ENCODE measurements at regions not wholly inside any gene's neighbourhood (a gene's known extent, or its start where the extent isn't known, plus 50 kb on each side); places are given as distances from the start of the nearest gene placed in this dataset.
"Not testable (repeated sequence)": the region's sequence is repeated elsewhere in the genome, so short reads cannot be mapped to it uniquely, and the experiment has no call there.

DNA sequence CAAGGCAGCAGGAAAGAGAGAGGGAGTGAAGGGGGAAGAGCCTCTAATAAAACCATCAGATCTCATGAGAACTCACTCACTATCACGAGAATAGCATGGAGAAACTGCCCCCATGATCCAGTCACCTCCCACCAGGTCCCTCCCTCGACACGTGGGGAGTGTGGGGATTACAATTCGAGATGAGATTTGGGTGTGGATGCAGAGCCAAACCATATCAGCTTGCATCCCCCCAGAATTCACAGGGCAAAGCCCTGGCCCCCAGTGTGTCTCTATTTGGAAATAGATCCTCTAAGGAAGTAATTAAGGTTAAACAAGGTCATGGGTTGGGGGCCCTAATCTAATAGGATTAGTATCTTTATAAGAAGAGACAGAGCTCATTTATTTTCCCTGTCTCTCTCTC is 56.1 kb upstream of the TCL1A start:
- Histone ChIP-seq H3F3A (replicated peaks; ENCODE audit: insufficient read depth) (no peaks in the 10 kb centered on the region), H3K9me3 (no peaks in the 10 kb centered on the region), H3K27ac (ENCODE audit: low read depth in 2 of 2, low read length in 1 of 2) (no peak overlapping the region), H4K20me1 (ENCODE audit: insufficient read depth) (no peaks in the 10 kb centered on the region), H3K79me2 (ENCODE audit: insufficient read depth) (no peaks in the 10 kb centered on the region), H2AFZ (ENCODE audit: low read depth) (no peak overlapping the region), H3K9ac (no peak overlapping the region), H3K4me1 (ENCODE audit: control insufficient read depth in 1 of 2, insufficient read depth in 2 of 2, low read depth in 1 of 2, low read length in 1 of 2) (no peaks in the 10 kb centered on the region; a peak in 1 of 4 replicates), H3K9me2 (no peaks in the 10 kb centered on the region), H3K36me3 (replicated peaks in 1 of 2; ENCODE audit: control insufficient read depth in 1 of 2, insufficient read depth in 2 of 2, low read length in 1 of 2) (no peaks in the 10 kb centered on the region), H3K27me3 (ENCODE audit: insufficient read depth) (no peaks in the 10 kb centered on the region), H3K4me3 (ENCODE audit: low read depth in 2 of 2, low read length in 1 of 2) (no peak overlapping the region), H3K4me2 (no peak overlapping the region)
- CTCF ChIA-PET: interaction anchor here (0.8 to 1.9 kb wide), 3 partner anchors 20 to 224 kb away, joined by 4 read pairs; no protein-coding TSS in a partner anchor
- TF ChIP-seq CTCF (IDR thresholded peaks at IDR 0.05) (no peak), JUND (IDR thresholded peaks at IDR 0.05) (no peak), NFIC (IDR thresholded peaks at IDR 0.05; ENCODE audit: borderline replicate concordance) (no peak), EP300 (IDR thresholded peaks at IDR 0.05; ENCODE audit: borderline replicate concordance in 1 of 2, low read depth in 1 of 2, low read length in 1 of 2) (no peak), ELF1 (IDR thresholded peaks at IDR 0.05) (no peak), RCOR1 (IDR thresholded peaks at IDR 0.05; ENCODE audit: low read length) (no peak)
- DNase-seq: no peak
- POLR2A ChIA-PET: no interaction called here
- WGBS (ENCODE audit: low lambda C conversion rate): 20% methylated on average over 4 of the region's 4 CpGs

DNA sequence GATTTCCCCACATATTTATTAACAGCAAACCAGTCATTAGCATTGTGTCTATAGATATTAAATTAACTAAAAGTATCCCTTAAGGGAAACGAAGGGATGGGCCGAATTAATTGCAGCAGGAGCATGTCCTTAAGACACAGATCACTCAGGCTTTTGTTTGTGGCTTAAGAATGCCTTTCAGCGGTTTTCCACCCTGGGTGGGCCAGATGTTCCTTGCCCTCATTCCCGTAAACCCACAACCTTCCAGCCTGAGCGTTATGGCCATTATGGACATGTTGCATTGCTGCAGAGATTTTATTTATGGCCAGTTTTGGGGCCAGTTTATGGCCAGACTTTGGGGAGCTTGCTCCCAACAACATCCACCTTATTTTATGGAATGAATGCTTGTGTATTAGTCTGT is 55.5 kb upstream of the TCL1A start:
- H2AFZ ChIP-seq (ENCODE audit: low read depth); H3K36me3 ChIP-seq (replicated peaks in 1 of 2; ENCODE audit: control insufficient read depth in 1 of 2, insufficient read depth in 2 of 2, low read length in 1 of 2); CTCF ChIA-PET; H3K9me2 ChIP-seq; H4K20me1 ChIP-seq (ENCODE audit: insufficient read depth); H3K27me3 ChIP-seq (ENCODE audit: insufficient read depth); H3K4me1 ChIP-seq (ENCODE audit: control insufficient read depth in 1 of 2, insufficient read depth in 2 of 2, low read depth in 1 of 2, low read length in 1 of 2); H3K4me3 ChIP-seq (ENCODE audit: low read depth in 2 of 2, low read length in 1 of 2); H3K4me2 ChIP-seq; POLR2A ChIA-PET; H3K9me3 ChIP-seq; H3F3A ChIP-seq (replicated peaks; ENCODE audit: insufficient read depth); H3K9ac ChIP-seq; H3K27ac ChIP-seq (ENCODE audit: low read depth in 2 of 2, low read length in 1 of 2); H3K79me2 ChIP-seq (ENCODE audit: insufficient read depth); DNase-seq: not testable (repeated sequence)
- WGBS (ENCODE audit: low lambda C conversion rate): 20% methylated on average over 5 of the region's 5 CpGs

- no peak overlapping the region for H3K9ac ChIP-seq
- no peak for TF ChIP-seq RXRA (IDR thresholded peaks at IDR 0.05; ENCODE audit: borderline replicate concordance, low read depth)
- no peak for TF ChIP-seq ZBTB33 (IDR thresholded peaks at IDR 0.05; ENCODE audit: borderline replicate concordance, low read depth)
- no peak for TF ChIP-seq PBX3 (IDR thresholded peaks at IDR 0.05)
- TF ChIP-seq SIN3A (IDR thresholded peaks at IDR 0.05; ENCODE audit: borderline replicate concordance, low read depth, low read length): no peak
- no peak for TF ChIP-seq FOSL2 (IDR thresholded peaks at IDR 0.05; ENCODE audit: borderline replicate concordance, low read depth)
- TF ChIP-seq TAF1 (IDR thresholded peaks at IDR 0.05; ENCODE audit: borderline replicate concordance, low read depth, low read length): no peak
- no peak for DNase-seq
- H2AFZ ChIP-seq (ENCODE audit: low read depth): no peak overlapping the region
- H3K4me2 ChIP-seq: no peak overlapping the region
- no peak overlapping the region for H3K4me3 ChIP-seq (ENCODE audit: low read depth in 2 of 2, low read length in 1 of 2)
- H3K79me2 ChIP-seq (ENCODE audit: insufficient read depth): no peaks in the 10 kb centered on the region
- POLR2A ChIA-PET: no interaction called here
- CTCF ChIA-PET: interaction anchor here (3.5 kb wide), 1 partner anchor 9 kb away, joined by 32 read pairs; no protein-coding TSS in a partner anchor
- H4K20me1 ChIP-seq (ENCODE audit: insufficient read depth): no peaks in the 10 kb centered on the region
- H3K9me3 ChIP-seq: no peaks in the 10 kb centered on the region
- no peaks in the 10 kb centered on the region for H3F3A ChIP-seq (replicated peaks; ENCODE audit: insufficient read depth)
- H3K9me2 ChIP-seq: no peaks in the 10 kb centered on the region
- H3K27ac ChIP-seq (ENCODE audit: low read depth in 2 of 2, low read length in 1 of 2): no peak overlapping the region
- H3K36me3 ChIP-seq (replicated peaks in 1 of 2; ENCODE audit: control insufficient read depth in 1 of 2, insufficient read depth in 2 of 2, low read length in 1 of 2): no peaks in the 10 kb centered on the region
- 28% methylated on average over 8 of the region's 9 CpGs for WGBS (ENCODE audit: low lambda C conversion rate)
- H3K27me3 ChIP-seq (ENCODE audit: insufficient read depth): no peaks in the 10 kb centered on the region
- H3K4me1 ChIP-seq (ENCODE audit: control insufficient read depth in 1 of 2, insufficient read depth in 2 of 2, low read depth in 1 of 2, low read length in 1 of 2): peaks cover 0 to 1% of the 10 kb centered on the region in 2 experiments; a peak in 1 of 4 replicates
Measured at GRCh38 chr14:95765051-95765450, 51.1 kb upstream of the TCL1A start.
